Type B pancreatic cell (in vitro differentiated cells): ENCODE measurements at regions not wholly inside any gene's neighbourhood (a gene's known extent, or its start where the extent isn't known, plus 50 kb on each side); places are given as distances from the start of the nearest gene placed in this dataset.
A peak's percentile ranks its signal among the peaks of the same experiment; 100 is the strongest.

Source experiments
- DNase-seq: peaks from one replicate; pipeline ENCODE4 v3.0.0; 2021; ENCODE audit warnings: mixed read lengths; ENCODE audit not compliant: unreplicated experiment; ENCODE audit errors: extremely low spot score
- H3K27ac Mint-ChIP-seq: 2 replicates; pipeline ENCODE4 v1.8.0; 2021; ENCODE audit warnings: mild to moderate bottlenecking, mixed read lengths
- H3K27me3 Mint-ChIP-seq: 2 replicates; pipeline ENCODE4 v1.8.0; 2021; ENCODE audit warnings: mixed read lengths
- H3K36me3 Mint-ChIP-seq: 2 replicates; pipeline ENCODE4 v1.8.0; 2021; ENCODE audit warnings: mixed read lengths
- H3K4me1 Mint-ChIP-seq: one replicate; pipeline ENCODE4 v1.8.0; 2021; ENCODE audit warnings: mixed read lengths; ENCODE audit not compliant: unreplicated experiment
- H3K4me3 Mint-ChIP-seq: 2 replicates; pipeline ENCODE4 v1.8.0; 2021; ENCODE audit warnings: mild to moderate bottlenecking, mixed read lengths
- H3K9me3 Mint-ChIP-seq: 2 replicates; pipeline ENCODE4 v1.8.0; 2021; ENCODE audit warnings: mixed read lengths
- CTCF ChIP-seq: fragments of 200-600 bp; sonication (generic); conservative IDR thresholded peaks from 2 replicates; pipeline ENCODE4 v1.5.0; 2021; ENCODE audit warnings: antibody characterized with exemption, mild to moderate bottlenecking

- no peaks in the 10 kb centered on the region for H3K9me3 Mint-ChIP-seq
- H3K27me3 Mint-ChIP-seq: no peaks in the 10 kb centered on the region
- no peak overlapping the region for H3K4me3 Mint-ChIP-seq
- no peak for DNase-seq
- H3K4me1 Mint-ChIP-seq: no peaks in the 10 kb centered on the region
- no peak overlapping the region for H3K27ac Mint-ChIP-seq
- no peaks in the 10 kb centered on the region for H3K36me3 Mint-ChIP-seq
- TF ChIP-seq CTCF: no peak
These were observed 1415.6 kb downstream of the LRFN5 start for GRCh38 chr14:43022094-43022800.

GRCh38 chr14:43019826-43020225 is 1413.2 kb downstream of the LRFN5 start:
- Mint-ChIP-seq H3K4me3 (no peak overlapping the region), H3K9me3 (no peaks in the 10 kb centered on the region), H3K36me3 (no peaks in the 10 kb centered on the region), H3K27me3 (no peaks in the 10 kb centered on the region), H3K27ac (no peak overlapping the region), H3K4me1 (no peaks in the 10 kb centered on the region)
- no peak for DNase-seq
- TF ChIP-seq CTCF: no peak

- TF ChIP-seq CTCF: no peak
- H3K27ac Mint-ChIP-seq: no peak overlapping the region
- H3K4me3 Mint-ChIP-seq: no peak overlapping the region
- no peak for DNase-seq
- H3K36me3 Mint-ChIP-seq: no peaks in the 10 kb centered on the region
- H3K4me1 Mint-ChIP-seq: no peaks in the 10 kb centered on the region
- H3K9me3 Mint-ChIP-seq: peaks cover 6% of the 10 kb centered on the region
- no peaks in the 10 kb centered on the region for H3K27me3 Mint-ChIP-seq
These were observed 1407.7 kb downstream of the LRFN5 start for GRCh38 chr14:43014338-43014737.

- H3K27ac Mint-ChIP-seq: no peak overlapping the region
- no peak overlapping the region for H3K4me3 Mint-ChIP-seq
- no peak for TF ChIP-seq CTCF
- H3K27me3 Mint-ChIP-seq: no peaks in the 10 kb centered on the region
- no peaks in the 10 kb centered on the region for H3K36me3 Mint-ChIP-seq
- no peak for DNase-seq
- no peaks in the 10 kb centered on the region for H3K4me1 Mint-ChIP-seq
- peaks cover 11% of the 10 kb centered on the region for H3K9me3 Mint-ChIP-seq
These were observed 1406.1 kb downstream of the LRFN5 start for GRCh38 chr14:43012817-43013216.

- Mint-ChIP-seq H3K27me3 (no peaks in the 10 kb centered on the region), H3K9me3 (peaks cover 18% of the 10 kb centered on the region), H3K36me3 (no peaks in the 10 kb centered on the region), H3K27ac (no peak overlapping the region), H3K4me1 (no peaks in the 10 kb centered on the region), H3K4me3 (no peak overlapping the region)
- TF ChIP-seq CTCF: peak; percentile 27
- DNase-seq: no peak
These were observed 1399.1 kb downstream of the LRFN5 start for GRCh38 chr14:43005807-43006206.
